Neural progenitor cell (in vitro differentiated cells): ENCODE measurements at regions not wholly inside any gene's neighbourhood (a gene's known extent, or its start where the extent isn't known, plus 50 kb on each side); places are given as distances from the start of the nearest gene placed in this dataset.

Source experiments
- EZH2 ChIP-seq: fragments of 200-600 bp; sonication (generic); IDR thresholded peaks from 2 replicates; pipeline ENCODE4 v1.6.1; 2017; ENCODE audit warnings: antibody characterized with exemption, mild to moderate bottlenecking, moderate library complexity
- TF ChIP-seq, protein P1 (sequence below): fragments of 200-600 bp; sonication (generic); IDR thresholded peaks from 2 replicates; pipeline ENCODE4 v1.5.1; 2017; ENCODE audit warnings: antibody characterized with exemption, mild to moderate bottlenecking

DNA sequence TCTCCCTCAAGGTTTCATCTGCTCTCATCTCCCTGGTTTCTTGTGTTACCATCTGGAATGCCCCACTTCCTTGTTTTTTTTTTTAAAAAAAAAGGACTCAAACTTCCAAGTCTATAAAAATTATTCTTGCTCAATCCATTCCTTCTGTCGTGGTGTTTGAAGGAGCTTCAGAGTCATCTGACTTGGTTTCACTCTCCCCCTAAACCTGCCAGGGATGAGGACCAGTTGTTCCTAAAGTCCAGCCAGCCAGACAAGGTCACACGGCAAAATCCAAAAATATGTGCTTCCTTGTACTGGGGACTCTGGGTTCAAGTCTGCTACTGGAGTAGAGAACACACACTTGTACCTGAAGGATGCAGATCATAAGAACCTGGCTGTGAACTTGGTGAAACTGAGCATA is 84.5 kb upstream of the GPM6B start:
- TF ChIP-seq, protein P1, sequence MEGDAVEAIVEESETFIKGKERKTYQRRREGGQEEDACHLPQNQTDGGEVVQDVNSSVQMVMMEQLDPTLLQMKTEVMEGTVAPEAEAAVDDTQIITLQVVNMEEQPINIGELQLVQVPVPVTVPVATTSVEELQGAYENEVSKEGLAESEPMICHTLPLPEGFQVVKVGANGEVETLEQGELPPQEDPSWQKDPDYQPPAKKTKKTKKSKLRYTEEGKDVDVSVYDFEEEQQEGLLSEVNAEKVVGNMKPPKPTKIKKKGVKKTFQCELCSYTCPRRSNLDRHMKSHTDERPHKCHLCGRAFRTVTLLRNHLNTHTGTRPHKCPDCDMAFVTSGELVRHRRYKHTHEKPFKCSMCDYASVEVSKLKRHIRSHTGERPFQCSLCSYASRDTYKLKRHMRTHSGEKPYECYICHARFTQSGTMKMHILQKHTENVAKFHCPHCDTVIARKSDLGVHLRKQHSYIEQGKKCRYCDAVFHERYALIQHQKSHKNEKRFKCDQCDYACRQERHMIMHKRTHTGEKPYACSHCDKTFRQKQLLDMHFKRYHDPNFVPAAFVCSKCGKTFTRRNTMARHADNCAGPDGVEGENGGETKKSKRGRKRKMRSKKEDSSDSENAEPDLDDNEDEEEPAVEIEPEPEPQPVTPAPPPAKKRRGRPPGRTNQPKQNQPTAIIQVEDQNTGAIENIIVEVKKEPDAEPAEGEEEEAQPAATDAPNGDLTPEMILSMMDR = no peak
- TF ChIP-seq EZH2 = no peak
